NCI-H524 treated with DMSO at 0.1 percent for 48 hours (cell line): ENCODE measurements at regions not wholly inside any gene's neighbourhood (a gene's known extent, or its start where the extent isn't known, plus 50 kb on each side); places are given as distances from the start of the nearest gene placed in this dataset.
"Not testable (repeated sequence)": the region's sequence is repeated elsewhere in the genome, so short reads cannot be mapped to it uniquely, and the experiment has no call there.

Experiments
- DNase-seq: peaks from one replicate; lab custom pipeline; 2025; lab: John Stamatoyannopoulos, UW

- not testable (repeated sequence) for DNase-seq
Measured at GRCh38 chr19:27814834-27815233, 1398.1 kb downstream of the UQCRFS1 start.

DNA sequence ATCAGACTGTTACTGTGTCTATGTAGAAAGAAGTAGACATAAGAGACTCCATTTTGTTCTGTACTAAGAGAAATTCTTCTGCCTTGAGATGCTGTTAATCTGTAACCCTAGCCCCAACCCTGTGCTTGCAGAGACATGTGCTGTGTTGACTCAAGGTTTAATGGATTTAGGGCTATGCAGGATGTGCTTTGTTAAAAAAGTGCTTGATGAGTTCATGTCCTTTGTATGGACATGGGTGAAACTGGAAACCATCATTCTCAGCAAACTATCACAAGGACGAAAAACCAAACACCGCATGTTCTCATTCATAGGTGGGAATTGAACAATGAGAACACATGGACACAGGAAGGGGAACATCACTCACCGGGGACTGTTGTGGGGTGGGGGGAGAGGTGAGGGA, 1398.7 kb downstream of the UQCRFS1 start:
- not testable (repeated sequence) for DNase-seq

GRCh38 chr19:27806471-27807070, 1406.4 kb downstream of the UQCRFS1 start:
- DNase-seq, result no peak

DNA sequence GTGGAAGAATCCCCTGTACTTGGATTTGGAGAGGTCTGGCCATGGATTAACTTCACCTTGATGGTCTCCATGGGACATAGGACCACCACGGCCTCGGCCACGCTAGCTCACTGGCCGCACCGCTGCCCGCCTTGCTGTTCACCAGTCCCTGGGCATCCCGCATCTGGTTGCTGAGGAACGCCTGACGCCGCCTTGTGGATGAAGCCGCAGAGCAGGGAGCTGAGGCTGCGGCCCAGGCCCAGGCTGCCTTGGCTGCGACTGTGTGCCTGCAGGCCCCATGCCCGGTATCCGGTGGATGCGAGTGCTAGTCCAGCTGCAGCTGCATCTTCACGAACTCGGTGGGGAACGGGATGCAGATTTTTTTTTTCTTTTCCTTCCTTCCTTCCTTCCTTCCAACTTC, 1407.1 kb downstream of the UQCRFS1 start:
- no peak for DNase-seq

GRCh38 chr19:27802293-27802692, 1410.7 kb downstream of the UQCRFS1 start:
- not testable (repeated sequence) for DNase-seq

DNA sequence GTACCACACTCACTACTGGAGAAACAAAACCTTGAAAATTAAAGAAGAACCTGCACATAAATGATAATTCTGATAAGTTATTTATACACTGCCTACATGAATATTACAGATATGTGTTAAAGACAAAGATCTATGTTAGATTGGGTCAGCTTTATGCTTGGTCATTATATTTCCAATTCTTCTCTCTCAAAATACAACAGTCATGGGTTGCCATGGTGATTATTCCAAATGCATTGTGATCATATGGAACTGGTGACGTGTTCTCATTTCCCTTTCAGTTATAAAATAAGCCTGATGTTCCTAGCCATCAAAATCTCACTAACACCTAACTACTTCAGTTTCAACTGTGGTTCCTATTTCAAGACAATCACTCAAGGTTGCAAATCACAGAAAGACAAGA, 1416.4 kb downstream of the UQCRFS1 start:
- no peak for DNase-seq

- no peak for DNase-seq
Measured at GRCh38 chr19:27796073-27796472, 1416.9 kb downstream of the UQCRFS1 start.

DNA sequence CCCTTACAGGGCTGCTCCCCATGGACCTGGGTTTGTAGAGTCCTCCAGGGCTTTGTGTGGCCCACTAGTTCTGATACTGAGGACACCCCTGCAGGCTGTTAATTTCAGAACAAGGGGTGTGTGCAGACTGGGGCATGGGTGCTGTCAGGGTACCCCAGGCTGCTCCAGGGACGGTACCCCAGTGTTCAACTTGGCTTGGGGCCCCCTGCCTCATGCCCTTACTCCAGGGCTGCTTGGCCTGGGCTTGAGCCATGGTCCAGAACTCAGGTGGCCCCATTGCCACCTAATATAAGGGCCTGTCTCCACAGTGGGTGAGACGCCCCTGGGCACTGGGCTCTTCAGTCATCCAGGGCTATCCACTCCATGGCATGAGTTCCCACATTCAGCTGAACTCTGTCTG, 1417.6 kb downstream of the UQCRFS1 start:
- no peak for DNase-seq

DNA sequence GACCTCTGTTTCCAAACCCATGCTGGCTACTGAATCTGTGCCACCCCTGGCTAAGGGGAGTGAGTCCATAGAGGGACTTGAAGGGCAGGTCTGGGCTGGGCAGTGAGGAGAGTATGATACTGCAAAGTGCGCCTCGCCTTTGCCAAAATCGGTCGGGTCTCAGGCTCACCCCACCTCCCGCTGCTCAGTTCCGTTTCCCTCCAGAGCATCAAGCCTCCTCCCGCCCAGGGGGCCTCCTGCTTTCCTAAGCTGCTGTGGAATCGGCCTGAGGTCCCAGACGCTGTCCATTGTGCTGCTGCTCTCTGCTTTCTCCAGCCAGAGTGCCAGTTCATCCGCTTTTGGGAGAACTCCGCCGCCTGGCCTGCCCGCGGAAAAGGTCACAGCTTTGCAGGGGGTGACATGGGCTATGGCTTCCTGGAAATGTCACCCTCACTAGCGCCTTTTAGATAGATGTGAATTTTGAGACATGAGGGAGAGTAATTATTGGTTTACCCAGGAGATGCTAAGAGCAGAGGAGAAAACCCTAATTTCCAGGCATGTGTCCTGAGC, 1418.4 kb downstream of the UQCRFS1 start:
- no peak for DNase-seq

DNA sequence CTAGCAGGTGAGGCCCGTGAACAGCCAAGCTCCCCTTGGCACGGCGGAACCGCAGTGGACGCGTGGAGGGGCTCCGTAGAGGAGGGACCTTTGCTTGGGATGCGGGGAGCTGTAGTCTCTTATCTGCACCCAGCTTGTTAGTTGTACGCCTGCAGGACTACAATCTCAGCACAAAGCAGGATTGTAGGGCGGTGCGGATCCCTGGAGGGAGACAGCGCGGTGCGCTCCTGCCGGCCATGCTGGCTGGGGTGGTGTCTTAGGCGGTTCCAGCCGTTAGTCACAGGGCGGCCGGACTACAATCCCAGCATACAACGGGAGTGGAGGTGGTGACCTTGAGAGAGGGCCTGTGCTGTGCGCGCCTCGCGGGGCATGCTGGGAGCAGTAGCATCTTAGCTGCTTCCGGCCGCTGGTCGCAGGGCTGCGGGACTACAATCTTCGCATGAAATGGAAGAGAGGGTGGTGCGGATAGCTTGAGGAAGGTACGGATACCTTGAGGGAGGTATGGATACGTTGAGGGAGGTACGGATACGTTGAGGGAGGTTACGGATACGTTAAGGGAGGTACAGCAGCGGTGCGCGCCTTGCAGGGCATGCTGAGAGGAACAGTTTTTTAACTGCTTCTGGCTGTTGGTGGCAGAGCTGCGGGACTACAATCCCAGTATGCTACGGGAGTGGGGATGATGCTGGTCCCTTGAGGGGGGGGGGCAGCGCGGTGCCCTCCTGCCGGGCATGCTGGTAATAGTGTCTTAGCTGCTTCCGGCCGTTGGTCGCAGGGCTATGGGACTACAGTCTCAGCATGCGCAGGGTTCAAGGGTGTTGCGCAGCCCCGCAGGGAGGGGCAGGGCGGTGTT, 1419.1 kb downstream of the UQCRFS1 start:
- DNase-seq, result peak; percentile 76

- DNase-seq, result peak; percentile 90
Measured at GRCh38 chr19:27793128-27793643, 1419.8 kb downstream of the UQCRFS1 start.

GRCh38 chr19:27792576-27793127, 1420.3 kb downstream of the UQCRFS1 start:
- no peak for DNase-seq

GRCh38 chr19:27780367-27781075, 1432.4 kb downstream of the UQCRFS1 start:
- DNase-seq, result no peak

DNA sequence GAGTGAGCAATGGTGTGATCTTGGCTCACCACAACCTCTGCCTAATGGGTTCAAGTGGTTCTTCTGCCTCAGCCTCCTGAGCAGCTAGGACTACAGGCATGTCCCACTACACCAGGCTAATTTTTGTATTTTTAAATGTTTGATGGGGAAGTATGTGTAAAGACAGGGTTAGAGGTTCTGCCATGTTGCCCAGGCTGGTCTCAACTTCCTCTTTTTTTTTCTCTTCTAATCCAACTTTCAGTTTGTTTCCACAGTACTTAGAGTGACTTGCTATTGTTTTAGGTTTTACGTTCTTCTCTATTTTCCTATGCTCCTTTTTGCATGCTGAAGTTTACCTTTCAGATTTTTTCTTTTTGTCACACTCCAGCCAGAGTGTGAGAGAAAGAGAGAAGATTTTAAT, 1433.0 kb downstream of the UQCRFS1 start:
- DNase-seq, result no peak

GRCh38 chr19:27777726-27778125, 1435.2 kb downstream of the UQCRFS1 start:
- no peak for DNase-seq

DNA sequence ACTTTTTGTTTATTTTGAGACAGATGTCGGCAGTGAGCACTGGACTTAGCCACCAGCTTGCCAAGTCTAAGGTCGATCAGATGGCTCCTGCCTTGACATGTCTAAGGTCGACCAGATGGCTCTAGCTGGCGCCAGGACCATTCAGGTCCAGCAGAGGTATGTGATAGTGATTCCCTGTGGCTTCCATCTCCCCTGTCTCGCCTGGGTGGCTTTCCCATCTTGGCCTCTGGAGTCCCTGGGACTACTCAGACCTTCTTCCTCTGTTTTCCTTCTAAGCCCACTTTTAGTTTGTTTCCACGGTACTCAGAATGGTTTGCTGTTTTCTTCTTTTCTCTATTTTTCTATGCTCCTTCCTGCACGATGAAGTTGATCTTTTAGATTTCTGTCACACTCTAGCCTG, 1435.7 kb downstream of the UQCRFS1 start:
- no peak for DNase-seq

DNA sequence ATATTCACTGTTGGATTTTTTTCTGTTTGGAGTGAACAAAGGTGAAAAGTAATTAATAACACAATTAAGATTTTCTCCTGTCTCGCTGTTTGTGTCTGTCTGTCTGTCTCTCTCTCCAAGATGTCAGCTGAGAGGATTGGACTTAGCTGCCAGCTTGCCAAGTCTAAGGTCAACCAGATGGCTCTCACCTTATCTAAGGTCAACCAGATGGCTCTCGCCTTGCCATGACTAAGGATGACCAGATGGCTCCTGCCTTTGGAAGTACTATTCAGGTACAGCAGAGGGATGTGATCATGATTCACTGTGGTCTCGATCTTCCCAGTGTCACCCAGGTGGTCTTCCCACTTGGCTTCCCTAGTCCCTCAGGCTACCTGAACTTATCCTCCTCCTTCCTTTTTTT, 1436.4 kb downstream of the UQCRFS1 start:
- DNase-seq, result no peak

GRCh38 chr19:27776020-27776419, 1436.9 kb downstream of the UQCRFS1 start:
- DNase-seq, result no peak

- DNase-seq, result peak; percentile 35
Measured at GRCh38 chr19:27775395-27775794, 1437.6 kb downstream of the UQCRFS1 start.

- DNase-seq, result no peak
Measured at GRCh38 chr19:27774827-27775226, 1438.1 kb downstream of the UQCRFS1 start.

DNA sequence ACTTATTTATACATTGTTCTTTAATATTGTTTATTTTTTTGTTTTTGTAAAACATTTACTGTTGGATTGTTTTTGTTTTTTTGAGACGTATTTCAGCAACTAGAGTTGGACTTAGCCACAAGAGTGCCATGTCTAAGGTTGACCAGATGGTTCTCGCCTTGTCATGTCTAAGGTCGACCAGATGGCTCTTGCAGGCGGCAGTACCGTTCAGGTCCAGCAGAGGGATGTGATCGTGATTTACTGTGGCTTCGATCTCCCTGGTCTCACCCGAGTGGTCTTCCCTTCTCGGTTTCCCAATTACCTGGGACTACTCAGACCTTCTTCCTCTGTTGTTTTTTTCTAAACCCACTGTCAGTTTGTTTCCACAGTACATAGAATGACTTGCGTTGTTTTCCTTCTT, 1438.6 kb downstream of the UQCRFS1 start:
- no peak for DNase-seq
